Liver (tissue), 7 donors: ENCODE measurements at regions not wholly inside any gene's neighbourhood (a gene's known extent, or its start where the extent isn't known, plus 50 kb on each side); places are given as distances from the start of the nearest gene placed in this dataset.
A peak's percentile ranks its signal among the peaks of the same experiment; 100 is the strongest.

Source experiments
- DNase-seq: peaks from one replicate; pipeline ENCODE4 v3.0.0-alpha.2; 2017; ENCODE audit warnings: low spot score
- H3K27ac ChIP-seq, 2 donors: one replicate each; pipeline ENCODE4 v1.7.0; 2013; ENCODE audit warnings: inconsistent platforms in 2 of 2, low read length in 2 of 2, control low read depth in 1 of 2, low read depth in 1 of 2, mild to moderate bottlenecking in 1 of 2
- H3K27me3 ChIP-seq, 4 donors: one replicate each; pipeline versions ENCODE4 v1.6.1 to v1.7.0; 2013; ENCODE audit warnings: low read length in 3 of 4, inconsistent platforms in 1 of 4, mild to moderate bottlenecking in 1 of 4, moderate library complexity in 1 of 4; ENCODE audit not compliant: control insufficient read depth in 4 of 4, insufficient read depth in 4 of 4
- H3K36me3 ChIP-seq, 4 donors: one replicate each; pipeline versions ENCODE4 v1.6.1 to v1.7.0; 2013; ENCODE audit warnings: low read length in 3 of 4, mild to moderate bottlenecking in 3 of 4, low read depth in 1 of 4, moderate library complexity in 1 of 4; ENCODE audit not compliant: control insufficient read depth in 4 of 4, insufficient read depth in 3 of 4
- H3K4me1 ChIP-seq, 4 donors: one replicate each; pipeline versions ENCODE4 v1.6.1 to v1.7.0; 2013; ENCODE audit warnings: low read length in 3 of 4, mild to moderate bottlenecking in 3 of 4, moderate library complexity in 1 of 4; ENCODE audit not compliant: control insufficient read depth in 4 of 4, insufficient read depth in 4 of 4
- H3K4me3 ChIP-seq, 3 donors: one replicate each; pipeline versions ENCODE4 v1.6.1 to v1.7.0; 2013; ENCODE audit warnings: low read length in 3 of 3, control low read depth in 1 of 3, low read depth in 1 of 3, mild to moderate bottlenecking in 1 of 3
- H3K9ac ChIP-seq, 2 donors: one replicate each; pipeline ENCODE4 v1.7.0; 2013; ENCODE audit warnings: low read length in 2 of 2, mild to moderate bottlenecking in 2 of 2, moderate library complexity in 2 of 2, control low read depth in 1 of 2, low read depth in 1 of 2
- H3K9me3 ChIP-seq, 4 donors: one replicate each; pipeline versions ENCODE4 v1.6.1 to v1.7.0; 2013; ENCODE audit warnings: low read length in 3 of 4; ENCODE audit not compliant: control insufficient read depth in 4 of 4
- ATF3 ChIP-seq: IDR thresholded peaks from 2 replicates; pipeline ENCODE4 v1.6.1; 2016; ENCODE audit warnings: antibody characterized with exemption
- EGR1 ChIP-seq, 2 donors: IDR thresholded peaks; 2 replicates each; pipeline ENCODE4 v1.6.1; 2016 to 2018; ENCODE audit warnings: antibody characterized with exemption in 2 of 2, low read depth in 2 of 2
- FOXA2 ChIP-seq: IDR thresholded peaks from 2 replicates; pipeline ENCODE4 v1.6.1; 2016; ENCODE audit warnings: antibody characterized with exemption
- HNF4A ChIP-seq, 2 donors: conservative IDR thresholded peaks; 2 replicates each; pipeline ENCODE4 v1.6.1; 2016; ENCODE audit warnings: antibody characterized with exemption in 2 of 2, mild to moderate bottlenecking in 2 of 2
- NR2F2 ChIP-seq: IDR thresholded peaks from 2 replicates; pipeline ENCODE4 v1.6.1; 2016; ENCODE audit warnings: antibody characterized with exemption
- RAD21 ChIP-seq, 2 donors: IDR thresholded peaks; 2 replicates each; pipeline ENCODE4 v1.6.1; 2016; ENCODE audit warnings: antibody characterized with exemption in 2 of 2, mild to moderate bottlenecking in 2 of 2
- RXRA ChIP-seq, 2 donors: IDR thresholded peaks; 2 replicates each; pipeline ENCODE4 v1.6.1; 2017 to 2018; ENCODE audit warnings: antibody characterized with exemption in 2 of 2, mild to moderate bottlenecking in 1 of 2
- SP1 ChIP-seq: IDR thresholded peaks from 2 replicates; pipeline ENCODE4 v1.6.1; 2018; ENCODE audit warnings: antibody characterized with exemption, mild to moderate bottlenecking
- TAF1 ChIP-seq: conservative IDR thresholded peaks from 2 replicates; pipeline ENCODE4 v1.6.1; 2016; ENCODE audit warnings: antibody characterized with exemption, mild to moderate bottlenecking
- ZBTB33 ChIP-seq: IDR thresholded peaks from 2 replicates; pipeline ENCODE4 v1.6.1; 2016; ENCODE audit warnings: antibody characterized with exemption
- WGBS: extraction: QIAGEN DNeasy Blood & Tissue Kit; methylation state at CpG from one replicate; pipeline ENCODE4 v1.1.7; 2013; 5-methylcytosine and 5-hydroxymethylcytosine counted together
- donor health status: healthy.
- donor health status: healthy.
- donor health status: healthy.
- donor health status: healthy.

- H3K4me1 ChIP-seq = peaks cover 0 to 6% (median 2%) of the 10 kb centered on the region in 4 donors
- no peak overlapping the region for H3K4me3 ChIP-seq
- no peak overlapping the region for H3K9ac ChIP-seq
- no peaks in the 10 kb centered on the region for H3K27me3 ChIP-seq
- no peak overlapping the region for H3K27ac ChIP-seq
- H3K9me3 ChIP-seq = no peaks in the 10 kb centered on the region
- no peak for DNase-seq
- 74% methylated on average over 4 of the region's 4 CpGs for WGBS
- TF ChIP-seq SP1 (no peak), TAF1 (no peak), RAD21 (IDR thresholded peaks at IDR 0.05) (no peak), RXRA (IDR thresholded peaks at IDR 0.05) (no peak), NR2F2 (no peak), ZBTB33 (no peak)
- no peaks in the 10 kb centered on the region for H3K36me3 ChIP-seq
These were observed 88.5 kb upstream of the VAV3 start for GRCh38 chr1:108053270-108054013.

GRCh38 chr1:108051631-108052377 lies 86.8 kb upstream of the VAV3 start:
- Histone ChIP-seq H3K4me3 (no peak overlapping the region), H3K9me3 (no peaks in the 10 kb centered on the region), H3K27me3 (no peaks in the 10 kb centered on the region), H3K27ac (no peak overlapping the region), H3K4me1 (peaks cover 0 to 6% (median 2%) of the 10 kb centered on the region in 4 donors), H3K36me3 (no peaks in the 10 kb centered on the region), H3K9ac (no peak overlapping the region)
- no peak for DNase-seq
- 71% methylated on average over 8 of the region's 8 CpGs for WGBS
- TF ChIP-seq SP1 (no peak), HNF4A (conservative IDR thresholded peaks at IDR 0.05) (peak; percentile 18 to 46)

- peaks cover 0 to 6% (median 2%) of the 10 kb centered on the region in 4 donors for H3K4me1 ChIP-seq
- no peak overlapping the region for H3K9ac ChIP-seq
- H3K36me3 ChIP-seq = no peaks in the 10 kb centered on the region
- H3K27ac ChIP-seq = no peak overlapping the region
- no peak for DNase-seq
- 68% methylated on average over 5 of the region's 5 CpGs for WGBS
- TF ChIP-seq SP1 = no peak
- no peak for TF ChIP-seq HNF4A (conservative IDR thresholded peaks at IDR 0.05)
- TF ChIP-seq EGR1 (IDR thresholded peaks at IDR 0.05; ENCODE audit: low read depth in 2 of 2) = no peak
- TF ChIP-seq NR2F2 = peak; percentile 50
- H3K4me3 ChIP-seq = no peak overlapping the region
- H3K9me3 ChIP-seq = no peaks in the 10 kb centered on the region
- no peaks in the 10 kb centered on the region for H3K27me3 ChIP-seq
These were observed 86.1 kb upstream of the VAV3 start for GRCh38 chr1:108050911-108051629.

- no peak for TF ChIP-seq TAF1
- no peak for TF ChIP-seq FOXA2
- no peak for TF ChIP-seq ATF3
- Histone ChIP-seq H3K4me3 (no peak overlapping the region), H3K9ac (no peak overlapping the region), H3K27me3 (no peaks in the 10 kb centered on the region), H3K27ac (no peak overlapping the region), H3K36me3 (no peaks in the 10 kb centered on the region), H3K4me1 (peaks cover 0 to 6% (median 2%) of the 10 kb centered on the region in 4 donors), H3K9me3 (no peaks in the 10 kb centered on the region)
- DNase-seq = no peak
- 87% methylated on average over 5 of the region's 5 CpGs for WGBS
These were observed 85.2 kb upstream of the VAV3 start for GRCh38 chr1:108050158-108050557.
